A549 (cell line): ENCODE measurements at regions not wholly inside any gene's neighbourhood (a gene's known extent, or its start where the extent isn't known, plus 50 kb on each side); places are given as distances from the start of the nearest gene placed in this dataset.

Experiments
- ATAC-seq, 2 experiments: fragments of 200-7000 bp in 1 of 2; fragments of >200 bp in 1 of 2; cut with Nextera tagmentation in 1 of 2; cut with Tn5 transposase in 1 of 2; 3 replicates each; pipeline versions ENCODE4 v1.8.0 to v1.9.1; 2018 to 2020; ENCODE audit warnings: mild to moderate bottlenecking in 1 of 2, moderate library complexity in 1 of 2
- CTCF ChIA-PET: fragments of 300-600 bp; sonication (Branson Sonifier 250); formaldehyde crosslinking; extraction: SDS; loops from one replicate; lab custom pipeline; 2021; ENCODE audit warnings: antibody characterized with exemption, inconsistent platforms; lab: Yijun Ruan, JAX
- POLR2A ChIA-PET: fragments of 350-600 bp; formaldehyde crosslinking; extraction: SDS; loops from one replicate; lab custom pipeline; 2021; ENCODE audit warnings: antibody characterized with exemption, inconsistent platforms; lab: Yijun Ruan, JAX
- DNase-seq, 2 experiments: peaks; one replicate each; pipeline versions ENCODE4 v3.0.0 to v3.0.0-alpha.2; 2011 to 2016; ENCODE audit warnings: low read depth in 1 of 2, low spot score in 1 of 2
- FAIRE-seq: peaks from 2 replicates; lab custom pipeline; 2011; peaks lifted over from hg19 to GRCh38; lab: Jason Lieb, UNC
- H3K27ac ChIP-seq, 2 experiments: fragments of >200 bp; sonication (Bioruptor Twin); formaldehyde crosslinking; 3 replicates each; pipeline ENCODE4 v1.5.1; 2016 to 2017
- H3K4me1 ChIP-seq: fragments of >200 bp; sonication (Bioruptor Twin); formaldehyde crosslinking; 3 replicates; pipeline ENCODE4 v1.6.1; 2016
- H3K4me2 ChIP-seq: fragments of >200 bp; sonication (Bioruptor Twin); formaldehyde crosslinking; 3 replicates; pipeline ENCODE4 v1.6.1; 2016
- H3K4me3 ChIP-seq: fragments of >200 bp; sonication (Bioruptor Twin); formaldehyde crosslinking; 3 replicates; pipeline ENCODE4 v1.5.1; 2016
- H3K9me3 ChIP-seq: fragments of >200 bp; sonication (Bioruptor Twin); formaldehyde crosslinking; 3 replicates; pipeline ENCODE4 v1.6.1; 2016
- BHLHE40 ChIP-seq: IDR thresholded peaks from 2 replicates; pipeline ENCODE4 v1.6.1; 2012; ENCODE audit warnings: low read depth, low read length, inconsistent platforms
- CBX8 ChIP-seq: fragments of 200-600 bp; sonication (generic); IDR thresholded peaks from 2 replicates; pipeline ENCODE4 v1.6.1; 2016
- CEBPB ChIP-seq, 2 experiments: fragments of >200 bp in 1 of 2; sonication (Bioruptor Twin) in 1 of 2; formaldehyde crosslinking in 1 of 2; IDR thresholded peaks; 2 replicates each; pipeline ENCODE4 v1.6.1; 2012 to 2016
- CHD4 ChIP-seq: fragments of 200-600 bp; sonication (generic); IDR thresholded peaks from 2 replicates; pipeline ENCODE4 v1.6.1; 2016; ENCODE audit warnings: antibody characterized with exemption, mild to moderate bottlenecking, borderline replicate concordance
- E2F6 ChIP-seq: IDR thresholded peaks from 2 replicates; pipeline ENCODE4 v1.6.1; 2012; ENCODE audit warnings: low read depth, borderline replicate concordance
- GATA3 ChIP-seq: IDR thresholded peaks from 2 replicates; pipeline ENCODE4 v1.6.1; 2012; ENCODE audit warnings: borderline replicate concordance
- HOXB13 ChIP-seq: fragments of 250-450 bp; sonication (Bioruptor Pico); IDR thresholded peaks from 2 replicates; pipeline ENCODE4 v1.5.0; 2020; ENCODE audit warnings: low read depth, mild to moderate bottlenecking, moderate library complexity
- KDM1A ChIP-seq: fragments of 200-600 bp; sonication (generic); IDR thresholded peaks from 2 replicates; pipeline ENCODE4 v1.6.1; 2016; ENCODE audit warnings: low read depth, mild to moderate bottlenecking
- MAFK ChIP-seq: fragments of 450-650 bp; IDR thresholded peaks from 2 replicates; pipeline ENCODE4 v1.6.1; 2014; ENCODE audit not compliant: partially characterized antibody
- NPAS2 ChIP-seq: fragments of 250-450 bp; sonication (Bioruptor Pico); IDR thresholded peaks from 2 replicates; pipeline ENCODE4 v1.8.0; 2022; ENCODE audit warnings: mild to moderate bottlenecking, moderate library complexity, borderline replicate concordance
- PHF8 ChIP-seq: fragments of 200-600 bp; sonication (generic); IDR thresholded peaks from 2 replicates; pipeline ENCODE4 v1.6.1; 2016; ENCODE audit warnings: low read depth, mild to moderate bottlenecking, antibody characterized with exemption, moderate library complexity, borderline replicate concordance
- POLR2A ChIP-seq: IDR thresholded peaks from 2 replicates; pipeline ENCODE4 v1.6.1; 2012; ENCODE audit warnings: mild to moderate bottlenecking, low read length
- POLR2AphosphoS2 ChIP-seq: conservative IDR thresholded peaks from 2 replicates; pipeline ENCODE4 v1.6.1; 2012; ENCODE audit warnings: low read length, improper control_type of control experiment, inconsistent platforms
- RNF2 ChIP-seq: fragments of 200-600 bp; sonication (generic); IDR thresholded peaks from 2 replicates; pipeline ENCODE4 v1.6.1; 2016; ENCODE audit warnings: low read depth, mild to moderate bottlenecking, antibody characterized with exemption, moderate library complexity, borderline replicate concordance
- ZC3H11A ChIP-seq: fragments of 450-650 bp; IDR thresholded peaks from 2 replicates; pipeline ENCODE4 v1.6.1; 2014; ENCODE audit warnings: antibody characterized with exemption, mild to moderate bottlenecking
- WGBS: methylation state at CpG from one replicate; pipeline ENCODE4 v1.1.6; 2017; ENCODE audit errors: missing lambda C conversion rate; 5-methylcytosine and 5-hydroxymethylcytosine counted together
- TF ChIP-seq, protein P1 (sequence below): fragments of 450-650 bp; IDR thresholded peaks from 2 replicates; pipeline ENCODE4 v1.6.1; 2014; ENCODE audit warnings: antibody characterized with exemption
- TF ChIP-seq, protein P2 (sequence below): fragments of 200-600 bp; sonication (generic); IDR thresholded peaks from 2 replicates; pipeline ENCODE4 v1.6.1; 2016; ENCODE audit warnings: antibody characterized with exemption, mild to moderate bottlenecking, moderate library complexity

GRCh38 chr4:96955691-96956090, 1115.8 kb downstream of the PDHA2 start:
- DNase-seq, result no peak
- CTCF ChIA-PET, result no interaction called here
- H3K4me2 ChIP-seq, result no peak overlapping the region
- TF ChIP-seq MAFK (no peak), NPAS2 (no peak), POLR2AphosphoS2 (no peak), CHD4 (no peak), RNF2 (no peak), GATA3 (no peak), PHF8 (no peak), POLR2A (no peak)
- TF ChIP-seq, protein P1, sequence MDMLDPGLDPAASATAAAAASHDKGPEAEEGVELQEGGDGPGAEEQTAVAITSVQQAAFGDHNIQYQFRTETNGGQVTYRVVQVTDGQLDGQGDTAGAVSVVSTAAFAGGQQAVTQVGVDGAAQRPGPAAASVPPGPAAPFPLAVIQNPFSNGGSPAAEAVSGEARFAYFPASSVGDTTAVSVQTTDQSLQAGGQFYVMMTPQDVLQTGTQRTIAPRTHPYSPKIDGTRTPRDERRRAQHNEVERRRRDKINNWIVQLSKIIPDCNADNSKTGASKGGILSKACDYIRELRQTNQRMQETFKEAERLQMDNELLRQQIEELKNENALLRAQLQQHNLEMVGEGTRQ, result no peak
- POLR2A ChIA-PET, result no interaction called here
- no peak overlapping the region for H3K27ac ChIP-seq
- no peak overlapping the region for H3K4me3 ChIP-seq
- no peak for ATAC-seq
- FAIRE-seq, result no peak
- H3K4me1 ChIP-seq, result no peaks in the 10 kb centered on the region
- H3K9me3 ChIP-seq, result no peaks in the 10 kb centered on the region

DNA sequence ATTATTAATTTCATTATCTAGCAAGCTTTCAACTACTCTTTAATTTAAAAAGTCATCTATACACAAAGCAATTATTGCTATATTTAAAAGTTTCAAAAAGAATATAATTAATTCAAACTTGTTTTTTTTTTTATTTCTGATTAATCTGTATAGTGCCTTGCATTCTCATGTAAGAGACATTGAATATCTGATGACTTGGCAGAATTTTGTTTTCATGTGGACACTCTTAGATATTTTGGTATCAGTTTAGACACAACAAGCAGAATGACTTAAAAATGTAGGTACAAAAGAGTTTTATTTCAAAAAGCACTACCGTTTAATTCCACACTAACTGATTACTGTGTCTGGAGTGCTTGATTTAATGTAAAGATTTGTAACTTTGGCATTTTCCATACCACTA, 1129.6 kb downstream of the PDHA2 start:
- CTCF ChIA-PET, result no interaction called here
- 61% methylated on average over 1 of the region's 1 CpG for WGBS
- H3K4me1 ChIP-seq, result no peaks in the 10 kb centered on the region
- no peak overlapping the region for H3K4me3 ChIP-seq
- ATAC-seq, result no peak
- H3K4me2 ChIP-seq, result no peak overlapping the region
- no peak for DNase-seq
- H3K9me3 ChIP-seq, result no peaks in the 10 kb centered on the region
- FAIRE-seq, result no peak
- POLR2A ChIA-PET, result no interaction called here
- peak; percentile 77 for TF ChIP-seq MAFK
- TF ChIP-seq, protein P2, sequence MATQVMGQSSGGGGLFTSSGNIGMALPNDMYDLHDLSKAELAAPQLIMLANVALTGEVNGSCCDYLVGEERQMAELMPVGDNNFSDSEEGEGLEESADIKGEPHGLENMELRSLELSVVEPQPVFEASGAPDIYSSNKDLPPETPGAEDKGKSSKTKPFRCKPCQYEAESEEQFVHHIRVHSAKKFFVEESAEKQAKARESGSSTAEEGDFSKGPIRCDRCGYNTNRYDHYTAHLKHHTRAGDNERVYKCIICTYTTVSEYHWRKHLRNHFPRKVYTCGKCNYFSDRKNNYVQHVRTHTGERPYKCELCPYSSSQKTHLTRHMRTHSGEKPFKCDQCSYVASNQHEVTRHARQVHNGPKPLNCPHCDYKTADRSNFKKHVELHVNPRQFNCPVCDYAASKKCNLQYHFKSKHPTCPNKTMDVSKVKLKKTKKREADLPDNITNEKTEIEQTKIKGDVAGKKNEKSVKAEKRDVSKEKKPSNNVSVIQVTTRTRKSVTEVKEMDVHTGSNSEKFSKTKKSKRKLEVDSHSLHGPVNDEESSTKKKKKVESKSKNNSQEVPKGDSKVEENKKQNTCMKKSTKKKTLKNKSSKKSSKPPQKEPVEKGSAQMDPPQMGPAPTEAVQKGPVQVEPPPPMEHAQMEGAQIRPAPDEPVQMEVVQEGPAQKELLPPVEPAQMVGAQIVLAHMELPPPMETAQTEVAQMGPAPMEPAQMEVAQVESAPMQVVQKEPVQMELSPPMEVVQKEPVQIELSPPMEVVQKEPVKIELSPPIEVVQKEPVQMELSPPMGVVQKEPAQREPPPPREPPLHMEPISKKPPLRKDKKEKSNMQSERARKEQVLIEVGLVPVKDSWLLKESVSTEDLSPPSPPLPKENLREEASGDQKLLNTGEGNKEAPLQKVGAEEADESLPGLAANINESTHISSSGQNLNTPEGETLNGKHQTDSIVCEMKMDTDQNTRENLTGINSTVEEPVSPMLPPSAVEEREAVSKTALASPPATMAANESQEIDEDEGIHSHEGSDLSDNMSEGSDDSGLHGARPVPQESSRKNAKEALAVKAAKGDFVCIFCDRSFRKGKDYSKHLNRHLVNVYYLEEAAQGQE, result no peak
- TF ChIP-seq HOXB13 (CRISPR knock-in tag), result no peak
- TF ChIP-seq E2F6, result no peak
- no peak for TF ChIP-seq CBX8
- H3K27ac ChIP-seq, result no peak overlapping the region

- POLR2A ChIA-PET, result no interaction called here
- no peak overlapping the region for H3K27ac ChIP-seq
- WGBS, result 16% methylated on average over 4 of the region's 4 CpGs
- no peak for DNase-seq
- H3K4me1 ChIP-seq, result no peaks in the 10 kb centered on the region
- no peak for ATAC-seq
- no peak overlapping the region for H3K4me2 ChIP-seq
- H3K4me3 ChIP-seq, result no peak overlapping the region
- CTCF ChIA-PET, result no interaction called here
- TF ChIP-seq CEBPB (IDR thresholded peaks at IDR 0.05) (no peak), BHLHE40 (no peak)
- H3K9me3 ChIP-seq, result no peaks in the 10 kb centered on the region
- no peak for FAIRE-seq
These were observed 1133.0 kb downstream of the PDHA2 start for GRCh38 chr4:96972920-96973319.

DNA sequence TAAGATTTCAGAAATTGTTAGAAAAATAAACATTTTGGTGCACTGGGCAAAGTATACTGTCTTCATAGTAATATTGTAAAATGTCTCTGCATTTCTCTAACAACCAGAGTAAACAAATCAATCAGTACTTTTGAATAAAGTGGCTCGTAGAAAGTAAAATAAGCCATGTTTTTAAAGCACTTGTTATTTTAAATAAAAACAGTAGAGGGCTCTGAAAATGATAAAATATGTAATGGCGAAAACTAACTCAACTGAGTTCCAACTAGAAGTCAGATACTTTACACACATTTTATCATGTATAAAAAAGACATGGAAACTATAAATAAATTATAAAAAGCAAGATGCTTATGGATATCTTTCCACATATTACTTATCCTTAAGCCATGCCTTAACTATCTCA, 1134.4 kb downstream of the PDHA2 start:
- H3K4me3 ChIP-seq, result no peak overlapping the region
- CTCF ChIA-PET, result no interaction called here
- WGBS, result 38% methylated on average over 2 of the region's 2 CpGs
- TF ChIP-seq ZC3H11A (no peak), KDM1A (no peak)
- no peak overlapping the region for H3K27ac ChIP-seq
- no peaks in the 10 kb centered on the region for H3K9me3 ChIP-seq
- POLR2A ChIA-PET, result no interaction called here
- no peak for FAIRE-seq
- no peaks in the 10 kb centered on the region for H3K4me1 ChIP-seq
- no peak for DNase-seq
- no peak overlapping the region for H3K4me2 ChIP-seq
- ATAC-seq, result no peak
